HUES64 (cell line): ENCODE measurements at regions not wholly inside any gene's neighbourhood (a gene's known extent, or its start where the extent isn't known, plus 50 kb on each side); places are given as distances from the start of the nearest gene placed in this dataset.

Experiments used
- H3K27ac ChIP-seq: 2 replicates; pipeline ENCODE4 v1.7.0; 2013; ENCODE audit warnings: low read depth, low read length, inconsistent platforms
- H3K27me3 ChIP-seq: 2 replicates; pipeline ENCODE4 v1.6.1; 2013; ENCODE audit warnings: mild to moderate bottlenecking, low read length; ENCODE audit not compliant: insufficient read depth
- H3K36me3 ChIP-seq: 2 replicates; pipeline ENCODE4 v1.6.1; 2013; ENCODE audit warnings: mild to moderate bottlenecking, low read length; ENCODE audit not compliant: insufficient read depth
- H3K4me1 ChIP-seq: 2 replicates; pipeline ENCODE4 v1.6.1; 2013; ENCODE audit warnings: mild to moderate bottlenecking, low read length, moderate library complexity; ENCODE audit not compliant: insufficient read depth
- H3K4me3 ChIP-seq: 2 replicates; pipeline ENCODE4 v1.5.1; 2013; ENCODE audit warnings: mild to moderate bottlenecking, low read length, moderate library complexity
- H3K9ac ChIP-seq: 2 replicates; pipeline ENCODE4 v1.6.1; 2013; ENCODE audit warnings: mild to moderate bottlenecking, low read depth, low read length
- H3K9me3 ChIP-seq: 2 replicates; pipeline ENCODE4 v1.6.1; 2013; ENCODE audit warnings: low read depth, low read length; ENCODE audit not compliant: insufficient read depth
- WGBS: fragments of 150-250, 120-280 bp; methylation state at CpG from one replicate; pipeline ENCODE4 v1.1.7; 2013; ENCODE audit warnings: missing lambda C conversion rate; 5-methylcytosine and 5-hydroxymethylcytosine counted together

DNA sequence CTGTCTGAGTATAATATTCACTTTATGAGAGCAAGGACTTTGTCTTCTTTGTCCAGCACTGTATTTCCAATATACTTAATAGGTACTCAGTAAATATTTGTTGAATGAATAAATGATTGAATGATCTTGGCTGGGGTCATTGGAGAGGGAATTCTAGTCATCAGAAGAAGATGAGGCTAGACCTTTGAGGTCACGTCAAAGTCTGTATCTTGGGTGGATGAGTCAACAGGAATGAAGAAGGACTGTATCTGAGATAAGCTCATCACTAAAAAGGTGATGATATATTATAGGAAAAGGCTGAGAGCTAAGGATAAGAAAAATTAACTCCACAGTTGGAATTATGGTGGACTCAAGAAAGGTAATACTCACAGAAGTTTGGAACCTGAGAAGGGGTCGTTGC, 125.1 kb upstream of the MAGI3 start:
- no peak overlapping the region for H3K4me3 ChIP-seq
- no peaks in the 10 kb centered on the region for H3K4me1 ChIP-seq
- no peaks in the 10 kb centered on the region for H3K9me3 ChIP-seq
- no peak overlapping the region for H3K9ac ChIP-seq
- no peak overlapping the region for H3K27ac ChIP-seq
- H3K36me3 ChIP-seq, result no peaks in the 10 kb centered on the region
- 89% methylated on average over 2 of the region's 2 CpGs for WGBS
- H3K27me3 ChIP-seq, result no peaks in the 10 kb centered on the region

DNA sequence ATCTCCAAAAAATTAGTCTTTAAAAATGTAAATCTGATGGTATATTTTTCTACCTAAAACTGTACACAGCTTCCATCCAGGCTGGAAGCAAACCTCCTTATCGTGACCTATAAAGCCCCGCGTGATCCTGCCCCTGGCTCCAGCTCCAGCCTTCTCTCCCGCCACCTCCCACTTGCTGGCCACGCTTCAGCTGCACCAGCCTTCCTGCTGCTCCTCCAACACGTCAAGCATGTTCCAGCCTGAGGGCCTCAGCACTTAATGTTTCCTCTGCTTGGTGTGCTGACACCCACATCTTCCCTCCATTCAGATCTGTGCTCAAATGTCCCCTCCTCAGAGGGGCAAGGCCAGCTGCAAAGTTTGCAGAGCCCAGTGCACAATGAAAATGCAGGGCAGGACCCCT, 123.5 kb upstream of the MAGI3 start:
- Histone ChIP-seq H3K4me1 (no peaks in the 10 kb centered on the region), H3K4me3 (no peak overlapping the region), H3K27ac (no peak overlapping the region), H3K9me3 (no peaks in the 10 kb centered on the region), H3K9ac (no peak overlapping the region), H3K27me3 (no peaks in the 10 kb centered on the region), H3K36me3 (no peaks in the 10 kb centered on the region)
- 94% methylated on average over 6 of the region's 6 CpGs for WGBS

DNA sequence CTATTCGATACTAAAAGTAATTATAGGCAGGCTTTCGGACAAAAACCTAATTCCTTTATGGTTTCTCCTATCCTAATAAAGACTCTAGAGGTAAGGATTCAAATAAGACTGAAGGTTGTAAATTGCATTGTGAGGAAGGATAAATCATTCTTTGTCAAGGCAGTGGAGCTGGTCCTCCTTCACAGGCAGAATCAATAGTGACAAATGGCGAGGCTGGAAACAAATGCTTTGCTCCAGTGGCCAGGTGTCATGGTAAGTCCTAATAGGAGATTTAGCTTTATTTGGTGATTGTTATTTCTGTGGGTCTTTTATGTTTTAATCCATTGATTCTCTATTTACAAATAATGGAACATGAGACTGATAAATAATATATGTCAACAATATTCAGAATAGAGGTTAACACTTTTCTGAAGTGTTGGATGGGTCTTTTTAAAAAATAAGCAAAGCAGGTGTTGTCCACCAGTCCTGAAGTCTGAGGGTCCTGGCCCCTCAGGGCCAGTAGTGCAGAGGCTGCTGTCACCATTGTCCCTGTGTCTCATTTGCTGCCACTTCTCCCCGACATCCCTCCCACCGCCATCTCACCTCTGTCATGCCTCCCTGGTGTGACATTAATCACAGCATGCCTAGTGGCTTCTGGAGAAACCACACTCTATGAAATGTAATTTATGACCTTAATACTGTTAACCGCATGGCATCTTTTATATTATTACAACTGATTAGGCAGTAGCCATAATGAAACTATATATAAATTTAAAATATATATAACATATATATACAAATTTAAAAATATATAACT, 120.9 kb upstream of the MAGI3 start:
- Histone ChIP-seq H3K27ac (no peak overlapping the region), H3K36me3 (no peaks in the 10 kb centered on the region), H3K4me1 (no peaks in the 10 kb centered on the region), H3K4me3 (no peak overlapping the region), H3K27me3 (no peaks in the 10 kb centered on the region), H3K9me3 (no peaks in the 10 kb centered on the region), H3K9ac (no peak overlapping the region)
- 96% methylated on average over 5 of the region's 6 CpGs for WGBS

DNA sequence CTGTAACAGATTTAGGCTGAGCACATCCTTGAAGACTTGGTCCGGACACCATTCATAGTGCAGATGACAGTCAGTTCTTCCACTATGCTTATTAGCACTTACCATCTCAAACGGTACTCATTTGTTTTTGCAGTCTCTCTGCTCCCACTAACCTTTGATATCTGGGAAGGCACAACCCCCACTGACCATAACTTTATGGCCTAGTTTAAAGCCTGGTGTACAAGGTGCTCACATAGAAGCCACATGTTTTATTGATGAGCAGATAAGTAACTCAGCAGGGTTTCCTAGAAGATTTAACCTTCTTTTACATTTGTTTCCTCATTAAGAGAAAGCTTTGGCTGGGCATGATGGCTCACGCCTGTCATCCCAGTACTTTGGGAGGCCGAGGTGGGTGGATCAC, 119.3 kb upstream of the MAGI3 start:
- H3K9me3 ChIP-seq, result no peaks in the 10 kb centered on the region
- no peaks in the 10 kb centered on the region for H3K27me3 ChIP-seq
- H3K4me1 ChIP-seq, result peaks cover 13% of the 10 kb centered on the region; the same call in 1 of the 2 replicates
- no peak overlapping the region for H3K27ac ChIP-seq
- H3K4me3 ChIP-seq, result no peak overlapping the region
- 89% methylated on average over 4 of the region's 4 CpGs for WGBS
- H3K36me3 ChIP-seq, result no peaks in the 10 kb centered on the region
- H3K9ac ChIP-seq, result no peak overlapping the region

DNA sequence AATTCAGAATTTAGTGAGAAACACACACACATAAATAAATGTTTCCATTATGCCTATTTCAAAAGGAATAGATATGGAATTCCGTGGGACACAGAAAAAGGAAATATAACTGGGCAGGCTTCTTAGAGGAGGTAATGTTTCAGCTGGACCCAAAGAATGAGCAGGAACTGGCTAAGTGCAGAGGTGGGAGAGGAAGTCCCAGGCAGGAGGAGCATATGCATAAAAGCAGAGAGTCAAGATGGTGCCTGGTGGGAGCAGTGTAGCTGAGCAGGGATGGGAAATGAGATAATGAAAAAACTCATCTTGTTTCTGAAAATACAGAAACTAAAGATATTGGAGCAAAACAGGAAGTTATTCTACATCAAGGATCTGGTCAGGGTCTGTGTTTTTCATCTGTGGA, 115.2 kb upstream of the MAGI3 start:
- Histone ChIP-seq H3K4me1 (peaks cover 25% of the 10 kb centered on the region), H3K9me3 (no peaks in the 10 kb centered on the region), H3K27ac (no peak overlapping the region), H3K27me3 (no peaks in the 10 kb centered on the region), H3K4me3 (no peak overlapping the region), H3K9ac (no peak overlapping the region), H3K36me3 (no peaks in the 10 kb centered on the region)
- WGBS, result 78% methylated on average over 1 of the region's 1 CpG

DNA sequence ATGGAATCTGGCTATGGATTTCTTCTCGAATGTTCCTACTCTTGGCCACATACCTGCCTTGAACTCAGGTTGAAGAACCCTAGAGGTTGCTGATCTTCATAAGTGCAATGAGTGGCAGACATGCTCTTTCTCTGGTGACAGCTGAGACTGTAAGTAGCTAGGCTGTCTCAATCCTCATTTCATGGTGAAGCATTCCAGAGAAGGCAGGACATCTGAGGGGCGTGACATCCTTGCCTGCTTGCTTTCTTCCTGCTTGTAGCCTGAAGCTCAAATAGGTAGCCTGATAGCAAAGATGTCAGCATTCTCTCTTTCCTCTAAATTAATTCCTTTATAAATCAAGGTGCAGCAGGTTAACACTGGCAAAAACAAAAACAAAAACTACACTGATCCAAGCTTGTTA, 114.6 kb upstream of the MAGI3 start:
- Histone ChIP-seq H3K4me3 (no peak overlapping the region), H3K4me1 (peaks cover 25% of the 10 kb centered on the region), H3K36me3 (no peaks in the 10 kb centered on the region), H3K9ac (no peak overlapping the region), H3K27ac (no peak overlapping the region), H3K9me3 (no peaks in the 10 kb centered on the region), H3K27me3 (no peaks in the 10 kb centered on the region)
- WGBS, result 82% methylated on average over 2 of the region's 2 CpGs

DNA sequence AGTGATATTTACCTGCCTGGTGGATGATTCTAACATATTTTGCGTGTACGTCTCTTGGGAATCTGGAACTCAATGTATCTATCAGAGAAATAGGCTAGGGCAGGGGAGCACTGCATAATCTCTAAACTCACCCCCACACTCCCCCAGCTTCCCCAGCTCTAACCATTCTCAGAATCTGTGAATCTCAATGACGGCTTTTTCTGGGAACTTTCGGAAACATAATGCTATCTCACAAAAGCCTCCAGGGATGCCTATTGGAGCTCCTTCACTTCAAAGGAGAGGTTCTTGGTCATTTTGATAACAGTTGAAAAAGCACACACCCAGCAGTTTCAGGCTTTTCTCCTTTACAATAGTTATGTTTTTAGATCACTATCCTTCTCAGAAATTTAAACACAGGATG, 113.8 kb upstream of the MAGI3 start:
- H3K9ac ChIP-seq, result no peak overlapping the region
- peaks cover 25% of the 10 kb centered on the region for H3K4me1 ChIP-seq
- H3K36me3 ChIP-seq, result no peaks in the 10 kb centered on the region
- WGBS, result 44% methylated on average over 4 of the region's 4 CpGs
- no peaks in the 10 kb centered on the region for H3K27me3 ChIP-seq
- H3K4me3 ChIP-seq, result no peak overlapping the region
- H3K9me3 ChIP-seq, result no peaks in the 10 kb centered on the region
- H3K27ac ChIP-seq, result no peak overlapping the region

DNA sequence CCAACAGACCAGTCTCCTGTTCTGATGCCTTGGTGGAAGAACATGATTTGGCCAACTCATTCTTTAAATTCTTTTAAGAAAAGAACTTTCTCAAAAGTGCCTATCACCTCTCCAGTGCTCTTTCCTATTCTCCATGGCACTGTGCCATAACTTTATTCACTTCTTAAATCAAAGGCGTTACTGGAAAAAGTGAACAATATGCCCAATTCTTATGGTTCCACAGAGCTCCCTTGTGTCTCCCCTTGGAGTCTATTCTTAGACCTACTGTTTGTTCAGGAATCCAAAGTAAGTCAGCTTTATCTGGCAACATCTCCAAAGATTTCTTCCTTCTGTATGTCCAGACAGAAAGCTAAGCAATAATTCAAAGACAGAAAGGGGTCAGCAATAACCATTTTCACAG, 111.9 kb upstream of the MAGI3 start:
- Histone ChIP-seq H3K27me3 (no peaks in the 10 kb centered on the region), H3K9ac (no peak overlapping the region), H3K9me3 (no peaks in the 10 kb centered on the region), H3K36me3 (no peaks in the 10 kb centered on the region), H3K27ac (no peak overlapping the region), H3K4me1 (peaks cover 25% of the 10 kb centered on the region), H3K4me3 (no peak overlapping the region)
- WGBS, result 95% methylated on average over 1 of the region's 1 CpG

DNA sequence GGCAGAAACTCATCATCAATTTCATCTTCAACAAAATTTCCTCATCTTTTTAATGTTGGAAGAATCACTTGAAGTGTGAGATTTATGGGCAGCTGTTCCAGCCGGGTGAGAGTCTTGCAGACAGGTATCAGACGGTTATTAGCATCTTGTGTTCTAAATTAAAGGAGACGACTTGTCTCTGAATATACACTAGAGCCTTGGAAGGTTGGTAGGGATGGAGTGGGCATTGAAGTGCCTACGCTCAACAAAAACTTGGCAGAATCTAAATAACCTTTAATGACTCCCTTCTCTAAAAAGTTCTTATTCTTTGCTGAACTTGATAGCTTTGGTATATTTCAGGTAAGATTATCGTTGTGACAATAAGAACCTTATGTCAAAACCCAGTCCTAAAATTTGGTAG, 111.5 kb upstream of the MAGI3 start:
- no peaks in the 10 kb centered on the region for H3K36me3 ChIP-seq
- peaks cover 25% of the 10 kb centered on the region for H3K4me1 ChIP-seq
- 88% methylated on average over 3 of the region's 5 CpGs for WGBS
- no peaks in the 10 kb centered on the region for H3K9me3 ChIP-seq
- H3K4me3 ChIP-seq, result no peak overlapping the region
- H3K27me3 ChIP-seq, result no peaks in the 10 kb centered on the region
- H3K27ac ChIP-seq, result no peak overlapping the region
- no peak overlapping the region for H3K9ac ChIP-seq

DNA sequence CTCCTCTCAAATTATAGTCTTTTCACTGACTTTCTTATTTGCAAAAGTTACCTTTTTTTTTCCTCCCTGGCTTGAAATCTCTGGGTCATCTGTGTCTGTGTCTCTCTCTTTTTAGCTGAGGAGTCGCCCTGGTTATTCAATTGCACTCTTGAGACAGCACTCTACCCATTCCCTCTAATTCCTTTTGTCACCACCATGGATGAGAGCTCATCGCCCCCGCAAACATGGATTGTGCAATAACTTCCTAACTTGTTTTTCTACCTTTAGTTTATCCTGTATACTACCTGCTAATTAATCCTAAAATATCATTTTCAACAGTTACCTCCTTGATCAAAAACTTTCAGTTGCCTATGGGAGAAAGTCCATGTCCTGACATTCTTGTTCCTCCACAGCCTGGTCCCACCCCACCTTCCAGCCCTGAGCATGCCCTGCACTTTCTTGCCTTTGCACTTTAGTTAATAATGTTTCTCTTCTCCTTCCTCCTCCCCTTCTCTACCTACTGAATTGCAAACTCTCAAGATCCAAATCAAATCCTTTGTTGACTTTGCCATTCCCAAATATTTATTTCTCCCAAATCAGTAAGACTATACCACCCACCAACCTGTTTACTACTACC, 110.4 kb upstream of the MAGI3 start:
- 93% methylated on average over 3 of the region's 3 CpGs for WGBS

DNA sequence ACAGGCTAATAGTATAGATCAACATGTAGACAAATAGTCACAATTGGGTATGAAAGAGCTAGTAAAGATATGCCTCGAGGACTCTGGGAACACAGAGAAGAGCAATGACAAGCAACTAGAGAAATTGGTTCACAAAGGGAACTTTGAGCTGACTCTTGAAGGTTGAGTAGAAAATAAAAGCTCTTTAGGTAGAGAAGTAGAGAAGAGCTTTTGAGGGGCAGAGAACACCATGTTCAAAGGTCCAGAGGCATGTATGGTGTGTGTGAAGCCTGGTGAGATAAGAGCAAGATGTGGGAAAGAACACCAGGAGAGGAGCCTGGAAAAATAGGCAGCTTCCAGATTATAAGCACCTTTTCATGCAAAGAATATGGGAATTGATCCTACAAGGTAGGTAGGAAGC, 109.7 kb upstream of the MAGI3 start:
- H3K4me3 ChIP-seq, result no peak overlapping the region
- no peaks in the 10 kb centered on the region for H3K9me3 ChIP-seq
- 86% methylated on average over 1 of the region's 1 CpG for WGBS
- H3K27ac ChIP-seq, result no peak overlapping the region
- no peaks in the 10 kb centered on the region for H3K27me3 ChIP-seq
- peaks cover 17% of the 10 kb centered on the region for H3K4me1 ChIP-seq
- no peak overlapping the region for H3K9ac ChIP-seq
- H3K36me3 ChIP-seq, result no peaks in the 10 kb centered on the region

More for the DNA sequence above, 110.4 kb upstream of the MAGI3 start:
- Histone ChIP-seq H3K9me3 (no peaks in the 10 kb centered on the region), H3K9ac (no peak overlapping the region), H3K4me3 (no peak overlapping the region), H3K36me3 (no peaks in the 10 kb centered on the region), H3K27me3 (no peaks in the 10 kb centered on the region), H3K27ac (no peak overlapping the region), H3K4me1 (peaks cover 24% of the 10 kb centered on the region)
